ENCODE measurements at regions not wholly inside any gene's neighbourhood (a gene's known extent, or its start where the extent isn't known, plus 50 kb on each side); places are given as distances from the start of the nearest gene placed in this dataset.
A peak's percentile ranks its signal among the peaks of the same experiment; 100 is the strongest.

GRCh38 chr18:62457877-62458276 lies 64.9 kb upstream of the ZCCHC2 start:
- Histone ChIP-seq H4K8ac (ENCODE audit: extremely low read depth, insufficient read depth, low read length) (no peak overlapping the region), H3K18ac (ENCODE audit: extremely low read depth, low read length) (no peak overlapping the region), H4K20me1 (replicated peaks in 1 of 2; ENCODE audit: control insufficient read depth in 1 of 2, insufficient read depth in 2 of 2, low read length in 2 of 2) (no peaks in the 10 kb centered on the region), H3K9me3 (ENCODE audit: insufficient read depth in 2 of 2, low read depth in 1 of 2, low read length in 1 of 2) (no peaks in the 10 kb centered on the region), H2BK12ac (ENCODE audit: low read depth, low read length) (no peak overlapping the region), H3K27ac (ENCODE audit: low read depth, low read length) (no peak overlapping the region), H3K23me2 (ENCODE audit: low read depth, low read length) (no peaks in the 10 kb centered on the region), H3K14ac (ENCODE audit: insufficient read length) (no peak overlapping the region), H3K56ac (replicated peaks; ENCODE audit: insufficient read length, low read depth, low read length) (no peak overlapping the region), H3K9ac (replicated peaks in 1 of 4; ENCODE audit: extremely low read depth in 1 of 4, low read depth in 3 of 4, low read length in 3 of 4) (no peak overlapping the region), H2AFZ (ENCODE audit: low read length) (0 out of 2 replicates have a peak overlapping the region, but pooled peaks have one; percentile 20), H3K27me3 (replicated peaks in 1 of 4; ENCODE audit: control insufficient read depth in 3 of 4, extremely low read depth in 1 of 4, insufficient read depth in 3 of 4, low read length in 3 of 4) (no peaks in the 10 kb centered on the region), H4K5ac (ENCODE audit: insufficient read length, low read depth, low read length) (no peak overlapping the region), H2BK5ac (ENCODE audit: low read depth, low read length) (no peak overlapping the region), H3K4me3 (ENCODE audit: extremely low read depth in 1 of 4, insufficient read depth in 2 of 4, low read depth in 3 of 4, low read length in 4 of 4) (no peak overlapping the region), H2BK120ac (replicated peaks; ENCODE audit: low read depth, low read length) (no peak overlapping the region), H2BK20ac (ENCODE audit: low read length) (no peak overlapping the region), H3K4ac (replicated peaks; ENCODE audit: insufficient read length, low read depth, low read length) (no peak overlapping the region), H3K4me2 (ENCODE audit: insufficient read depth in 1 of 2, low read depth in 2 of 2, low read length in 2 of 2) (no peak overlapping the region), H3K79me2 (ENCODE audit: control insufficient read depth in 1 of 2, insufficient read depth in 2 of 2, low read length in 2 of 2) (no peaks in the 10 kb centered on the region), H2BK15ac (ENCODE audit: low read length) (no peak overlapping the region), H3K79me1 (ENCODE audit: low read depth, low read length) (no peaks in the 10 kb centered on the region), H3K4me1 (replicated peaks in 1 of 4; ENCODE audit: control insufficient read depth in 3 of 4, insufficient read depth in 4 of 4, low read length in 3 of 4) (peaks cover 0 to 3% (median 0%) of the 10 kb centered on the region in 4 experiments; a peak in 1 of 7 replicates), H3K23ac (ENCODE audit: insufficient read length) (no peak overlapping the region), H4K91ac (replicated peaks; ENCODE audit: insufficient read length, low read length) (no peak overlapping the region), H2AK5ac (ENCODE audit: low read depth, low read length) (no peak overlapping the region), H3K36me3 (ENCODE audit: control insufficient read depth in 2 of 4, insufficient read depth in 4 of 4, low read length in 3 of 4) (no peaks in the 10 kb centered on the region)
- DNase-seq (ENCODE audit: low read depth in 1 of 2, low spot score in 2 of 2) (no peak), FAIRE-seq (peak; percentile 66)
- TF ChIP-seq SUZ12 (IDR thresholded peaks at IDR 0.05; ENCODE audit: low read length), result no peak
- peak; percentile 34 to 51; a peak in 3 of 4 replicates for TF ChIP-seq RAD21 (IDR thresholded peaks at IDR 0.05 in 1 of 2, conservative IDR thresholded peaks at IDR 0.05 in 1 of 2; ENCODE audit: low read depth in 2 of 2, low read length in 2 of 2)
- peak; percentile 49 to 66 (median 50) for TF ChIP-seq CTCF (IDR thresholded peaks at IDR 0.05; ENCODE audit: control extremely low read depth in 1 of 3, insufficient read depth in 1 of 3, low read depth in 1 of 3, low read length in 3 of 3)
- POLR2A ChIA-PET (ENCODE audit: partially characterized antibody), result interaction anchor here (1.5 kb wide), 1 partner anchor 51 kb away, joined by 4 read pairs; no protein-coding TSS in a partner anchor
- WGBS, 2 experiments (ENCODE audit: extremely low coverage in 1 of 2, insufficient coverage in 1 of 2, insufficient read length in 1 of 2, insufficient replicate concordance in 2 of 2, low coverage in 1 of 2, low lambda C conversion rate in 2 of 2, missing lambda C conversion rate in 1 of 2), result 46% methylated on average over 3 of the region's 3 CpGs; no CpG with 5 or more reads in 1 of the 2 experiments
- CTCF ChIA-PET (ENCODE audit: partially characterized antibody), result interaction anchor here (1.0 to 4.8 kb wide), 11 partner anchors 24 to 209 kb away, joined by 3 to 28 read pairs (median 6); no protein-coding TSS in a partner anchor
